HepG2 (cell line): ENCODE measurements at regions not wholly inside any gene's neighbourhood (a gene's known extent, or its start where the extent isn't known, plus 50 kb on each side); places are given as distances from the start of the nearest gene placed in this dataset.

Experiments used
- E2F1 ChIP-seq: sonication (generic); formaldehyde crosslinking; IDR thresholded peaks from 2 replicates; pipeline ENCODE4 v1.5.0; 2020; ENCODE audit warnings: missing genetic modification reagents
- HCFC1 ChIP-seq: fragments of 150-350 bp; IDR thresholded peaks from 2 replicates; pipeline ENCODE4 v1.6.1; 2014; ENCODE audit warnings: low read depth, low read length
- KIAA2018 ChIP-seq: sonication (generic); formaldehyde crosslinking; IDR thresholded peaks from 2 replicates; pipeline ENCODE4 v1.5.0; 2020; ENCODE audit warnings: mild to moderate bottlenecking, missing genetic modification reagents, borderline replicate concordance
- KLF11 ChIP-seq: IDR thresholded peaks from 2 replicates; pipeline ENCODE4 v1.6.1; 2016; ENCODE audit warnings: missing compliant biosample characterization
- KMT2B ChIP-seq: IDR thresholded peaks from 2 replicates; pipeline ENCODE4 v1.6.1; 2016; ENCODE audit warnings: missing genetic modification reagents, missing compliant biosample characterization
- MEF2D ChIP-seq: sonication (generic); formaldehyde crosslinking; IDR thresholded peaks from 2 replicates; pipeline ENCODE4 v1.5.1; 2020; ENCODE audit warnings: mild to moderate bottlenecking, missing genetic modification reagents
- PBX3 ChIP-seq: sonication (generic); formaldehyde crosslinking; IDR thresholded peaks from 2 replicates; pipeline ENCODE4 v1.8.1; 2023; ENCODE audit warnings: missing genetic modification reagents, inconsistent platforms, borderline replicate concordance
- REST ChIP-seq, 2 experiments: IDR thresholded peaks; 2 replicates each; pipeline ENCODE4 v1.6.1; 2011 to 2012; ENCODE audit warnings: low read length in 2 of 2, borderline replicate concordance in 1 of 2, low read depth in 1 of 2, mild to moderate bottlenecking in 1 of 2, moderate library complexity in 1 of 2
- SNAPC5 ChIP-seq: sonication (generic); formaldehyde crosslinking; IDR thresholded peaks from 2 replicates; pipeline ENCODE4 v1.8.1; 2023; ENCODE audit warnings: mild to moderate bottlenecking, missing genetic modification reagents, borderline replicate concordance
- SP1 ChIP-seq, 2 experiments: fragments of 450-650 bp in 1 of 2; sonication (generic) in 1 of 2; formaldehyde crosslinking in 1 of 2; IDR thresholded peaks; 2 replicates each; pipeline versions ENCODE4 v1.4.0 to v1.6.1; 2016 to 2020; ENCODE audit warnings: missing genetic modification reagents in 1 of 2
- STAT5B ChIP-seq: sonication (generic); formaldehyde crosslinking; IDR thresholded peaks from 2 replicates; pipeline ENCODE4 v1.4.0; 2020; ENCODE audit warnings: missing genetic modification reagents
- YEATS4 ChIP-seq: sonication (generic); formaldehyde crosslinking; IDR thresholded peaks from 2 replicates; pipeline ENCODE4 v1.4.0; 2020; ENCODE audit warnings: missing genetic modification reagents, borderline replicate concordance
- ZNF354B ChIP-seq: sonication (generic); formaldehyde crosslinking; IDR thresholded peaks from 2 replicates; pipeline ENCODE4 v1.8.0; 2022; ENCODE audit warnings: mild to moderate bottlenecking, missing genetic modification reagents
- ZNF749 ChIP-seq: sonication (generic); formaldehyde crosslinking; IDR thresholded peaks from 2 replicates; pipeline ENCODE4 v1.8.0; 2022; ENCODE audit warnings: mild to moderate bottlenecking, missing genetic modification reagents, moderate library complexity, borderline replicate concordance

GRCh38 chr16:25512041-25512440, 179.7 kb upstream of the HS3ST4 start (continued):
- TF ChIP-seq REST (IDR thresholded peaks at IDR 0.05; ENCODE audit: borderline replicate concordance in 1 of 2, low read depth in 1 of 2, low read length in 2 of 2) (no peak), PBX3 (CRISPR knock-in tag) (no peak), SNAPC5 (CRISPR knock-in tag) (no peak), E2F1 (no peak), YEATS4 (CRISPR knock-in tag) (no peak), ZNF354B (no peak), STAT5B (CRISPR knock-in tag) (no peak), KLF11 (CRISPR knock-in tag) (no peak), HCFC1 (no peak), SP1 (IDR thresholded peaks at IDR 0.05) (no peak), SP1 (CRISPR knock-in tag; IDR thresholded peaks at IDR 0.05) (no peak), ZNF749 (CRISPR knock-in tag) (no peak), KMT2B (no peak), KIAA2018 (CRISPR knock-in tag) (no peak), MEF2D (no peak)
